ENCODE measurements at regions not wholly inside any gene's neighbourhood (a gene's known extent, or its start where the extent isn't known, plus 50 kb on each side); places are given as distances from the start of the nearest gene placed in this dataset.

DNA sequence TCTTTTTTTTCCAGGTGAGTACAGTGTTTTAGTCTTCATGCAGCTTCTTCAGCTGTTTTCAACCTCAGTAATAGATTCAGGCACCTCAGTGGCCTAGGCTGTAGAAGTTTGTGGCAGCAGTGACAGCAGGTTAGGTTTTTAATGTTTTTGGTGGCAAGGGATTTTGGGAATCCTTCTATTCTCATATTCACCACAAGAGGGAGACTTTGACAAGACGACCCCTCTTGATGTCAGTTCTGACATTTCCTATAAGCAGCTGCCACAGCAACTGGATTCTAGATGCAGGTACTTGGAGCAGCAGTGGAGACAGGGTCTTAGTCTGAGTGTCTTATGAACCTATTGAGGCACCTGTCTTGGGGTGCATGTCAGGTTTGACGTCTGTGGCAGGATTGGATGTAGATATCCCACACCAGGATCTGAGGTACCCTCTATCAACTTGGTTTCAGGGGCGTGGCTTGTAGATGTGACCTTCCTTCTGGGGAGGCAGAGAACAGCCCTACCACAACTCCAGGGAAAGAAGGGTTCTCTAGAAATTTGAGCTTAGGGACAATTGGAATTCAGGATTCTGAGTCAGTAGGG, 1104.2 kb upstream of the TMPRSS15 start (continued):
- TF ChIP-seq FOXJ2 (tag; IDR thresholded peaks at IDR 0.05) = no peak
- TF ChIP-seq EWSR1 (IDR thresholded peaks at IDR 0.05; ENCODE audit: borderline replicate concordance, low read depth, partially characterized antibody) = no peak
- no peak for TF ChIP-seq ZNF584 (CRISPR knock-in tag; IDR thresholded peaks at IDR 0.05; ENCODE audit: low read depth)
- TF ChIP-seq, protein P1, sequence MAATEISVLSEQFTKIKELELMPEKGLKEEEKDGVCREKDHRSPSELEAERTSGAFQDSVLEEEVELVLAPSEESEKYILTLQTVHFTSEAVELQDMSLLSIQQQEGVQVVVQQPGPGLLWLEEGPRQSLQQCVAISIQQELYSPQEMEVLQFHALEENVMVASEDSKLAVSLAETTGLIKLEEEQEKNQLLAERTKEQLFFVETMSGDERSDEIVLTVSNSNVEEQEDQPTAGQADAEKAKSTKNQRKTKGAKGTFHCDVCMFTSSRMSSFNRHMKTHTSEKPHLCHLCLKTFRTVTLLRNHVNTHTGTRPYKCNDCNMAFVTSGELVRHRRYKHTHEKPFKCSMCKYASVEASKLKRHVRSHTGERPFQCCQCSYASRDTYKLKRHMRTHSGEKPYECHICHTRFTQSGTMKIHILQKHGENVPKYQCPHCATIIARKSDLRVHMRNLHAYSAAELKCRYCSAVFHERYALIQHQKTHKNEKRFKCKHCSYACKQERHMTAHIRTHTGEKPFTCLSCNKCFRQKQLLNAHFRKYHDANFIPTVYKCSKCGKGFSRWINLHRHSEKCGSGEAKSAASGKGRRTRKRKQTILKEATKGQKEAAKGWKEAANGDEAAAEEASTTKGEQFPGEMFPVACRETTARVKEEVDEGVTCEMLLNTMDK (IDR thresholded peaks at IDR 0.05; ENCODE audit: borderline replicate concordance, insufficient read depth, low read depth, low read length, poor library complexity, severe bottlenecking) = no peak
- TF ChIP-seq, protein P2, sequence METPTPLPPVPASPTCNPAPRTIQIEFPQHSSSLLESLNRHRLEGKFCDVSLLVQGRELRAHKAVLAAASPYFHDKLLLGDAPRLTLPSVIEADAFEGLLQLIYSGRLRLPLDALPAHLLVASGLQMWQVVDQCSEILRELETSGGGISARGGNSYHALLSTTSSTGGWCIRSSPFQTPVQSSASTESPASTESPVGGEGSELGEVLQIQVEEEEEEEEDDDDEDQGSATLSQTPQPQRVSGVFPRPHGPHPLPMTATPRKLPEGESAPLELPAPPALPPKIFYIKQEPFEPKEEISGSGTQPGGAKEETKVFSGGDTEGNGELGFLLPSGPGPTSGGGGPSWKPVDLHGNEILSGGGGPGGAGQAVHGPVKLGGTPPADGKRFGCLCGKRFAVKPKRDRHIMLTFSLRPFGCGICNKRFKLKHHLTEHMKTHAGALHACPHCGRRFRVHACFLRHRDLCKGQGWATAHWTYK (CRISPR knock-in tag; IDR thresholded peaks at IDR 0.05) = no peak
- no peak for TF ChIP-seq NFXL1 (CRISPR knock-in tag; IDR thresholded peaks at IDR 0.05)
- TF ChIP-seq SMC3 (conservative IDR thresholded peaks at IDR 0.05; ENCODE audit: insufficient read depth, low read depth, low read length) = peak; percentile 29; the same call in 1 of the 2 replicates
- TF ChIP-seq, protein P3, sequence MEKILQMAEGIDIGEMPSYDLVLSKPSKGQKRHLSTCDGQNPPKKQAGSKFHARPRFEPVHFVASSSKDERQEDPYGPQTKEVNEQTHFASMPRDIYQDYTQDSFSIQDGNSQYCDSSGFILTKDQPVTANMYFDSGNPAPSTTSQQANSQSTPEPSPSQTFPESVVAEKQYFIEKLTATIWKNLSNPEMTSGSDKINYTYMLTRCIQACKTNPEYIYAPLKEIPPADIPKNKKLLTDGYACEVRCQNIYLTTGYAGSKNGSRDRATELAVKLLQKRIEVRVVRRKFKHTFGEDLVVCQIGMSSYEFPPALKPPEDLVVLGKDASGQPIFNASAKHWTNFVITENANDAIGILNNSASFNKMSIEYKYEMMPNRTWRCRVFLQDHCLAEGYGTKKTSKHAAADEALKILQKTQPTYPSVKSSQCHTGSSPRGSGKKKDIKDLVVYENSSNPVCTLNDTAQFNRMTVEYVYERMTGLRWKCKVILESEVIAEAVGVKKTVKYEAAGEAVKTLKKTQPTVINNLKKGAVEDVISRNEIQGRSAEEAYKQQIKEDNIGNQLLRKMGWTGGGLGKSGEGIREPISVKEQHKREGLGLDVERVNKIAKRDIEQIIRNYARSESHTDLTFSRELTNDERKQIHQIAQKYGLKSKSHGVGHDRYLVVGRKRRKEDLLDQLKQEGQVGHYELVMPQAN (IDR thresholded peaks at IDR 0.05; ENCODE audit: borderline replicate concordance) = no peak
- no peak for TF ChIP-seq EP300 (IDR thresholded peaks at IDR 0.05; ENCODE audit: low read length)
- TF ChIP-seq, protein P4, sequence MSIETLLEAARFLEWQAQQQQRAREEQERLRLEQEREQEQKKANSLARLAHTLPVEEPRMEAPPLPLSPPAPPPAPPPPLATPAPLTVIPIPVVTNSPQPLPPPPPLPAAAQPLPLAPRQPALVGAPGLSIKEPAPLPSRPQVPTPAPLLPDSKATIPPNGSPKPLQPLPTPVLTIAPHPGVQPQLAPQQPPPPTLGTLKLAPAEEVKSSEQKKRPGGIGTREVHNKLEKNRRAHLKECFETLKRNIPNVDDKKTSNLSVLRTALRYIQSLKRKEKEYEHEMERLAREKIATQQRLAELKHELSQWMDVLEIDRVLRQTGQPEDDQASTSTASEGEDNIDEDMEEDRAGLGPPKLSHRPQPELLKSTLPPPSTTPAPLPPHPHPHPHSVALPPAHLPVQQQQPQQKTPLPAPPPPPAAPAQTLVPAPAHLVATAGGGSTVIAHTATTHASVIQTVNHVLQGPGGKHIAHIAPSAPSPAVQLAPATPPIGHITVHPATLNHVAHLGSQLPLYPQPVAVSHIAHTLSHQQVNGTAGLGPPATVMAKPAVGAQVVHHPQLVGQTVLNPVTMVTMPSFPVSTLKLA (conservative IDR thresholded peaks at IDR 0.05) = no peak
- no peak for TF ChIP-seq GTF2F1 (IDR thresholded peaks at IDR 0.05; ENCODE audit: low read depth, low read length)

All from K562 (cell line).